ENCODE measurements at regions not wholly inside any gene's neighbourhood (a gene's known extent, or its start where the extent isn't known, plus 50 kb on each side); places are given as distances from the start of the nearest gene placed in this dataset.

GRCh38 chr15:39118510-39118909 is 462.4 kb upstream of the THBS1 start:
- no peak overlapping the region for H3K4me3 ChIP-seq (ENCODE audit: low read length)
- no peaks in the 10 kb centered on the region for H3K27me3 ChIP-seq (ENCODE audit: insufficient read depth, low read depth, low read length)
- no peaks in the 10 kb centered on the region for H3K79me2 ChIP-seq (replicated peaks; ENCODE audit: insufficient read depth, low read length)
- no peaks in the 10 kb centered on the region for H3F3A ChIP-seq (ENCODE audit: insufficient read depth, low read length, poor library complexity, severe bottlenecking)
- no peaks in the 10 kb centered on the region for H3K9me3 ChIP-seq (ENCODE audit: low read length)
- H3K27ac ChIP-seq (ENCODE audit: low read length): no peak overlapping the region
- no peaks in the 10 kb centered on the region for H3K36me3 ChIP-seq (ENCODE audit: insufficient read depth, low read length)
- no peak overlapping the region for H2AFZ ChIP-seq (ENCODE audit: low read depth, low read length)
- no peaks in the 10 kb centered on the region for H4K20me1 ChIP-seq (ENCODE audit: insufficient read depth)
- no peak overlapping the region for H3K9ac ChIP-seq (ENCODE audit: low read length)
- no peak overlapping the region for H3K4me2 ChIP-seq (ENCODE audit: low read length)
- H3K9me2 ChIP-seq (ENCODE audit: insufficient read depth, low read length): no peaks in the 10 kb centered on the region
- TF ChIP-seq EZH2 (IDR thresholded peaks at IDR 0.05; ENCODE audit: borderline replicate concordance, insufficient read depth, low read length, poor library complexity, severe bottlenecking) (no peak), RAD21 (conservative IDR thresholded peaks at IDR 0.05) (no peak), CTCF (IDR thresholded peaks at IDR 0.05; ENCODE audit: poor library complexity, severe bottlenecking) (no peak), MXI1 (conservative IDR thresholded peaks at IDR 0.05; ENCODE audit: poor library complexity, severe bottlenecking) (no peak), TAF1 (IDR thresholded peaks at IDR 0.05; ENCODE audit: low read depth) (no peak), POLR2AphosphoS5 (IDR thresholded peaks at IDR 0.05) (no peak), EP300 (conservative IDR thresholded peaks at IDR 0.05; ENCODE audit: poor library complexity, severe bottlenecking) (no peak), SMC3 (conservative IDR thresholded peaks at IDR 0.05; ENCODE audit: poor library complexity) (no peak)
- TF ChIP-seq, protein P1, sequence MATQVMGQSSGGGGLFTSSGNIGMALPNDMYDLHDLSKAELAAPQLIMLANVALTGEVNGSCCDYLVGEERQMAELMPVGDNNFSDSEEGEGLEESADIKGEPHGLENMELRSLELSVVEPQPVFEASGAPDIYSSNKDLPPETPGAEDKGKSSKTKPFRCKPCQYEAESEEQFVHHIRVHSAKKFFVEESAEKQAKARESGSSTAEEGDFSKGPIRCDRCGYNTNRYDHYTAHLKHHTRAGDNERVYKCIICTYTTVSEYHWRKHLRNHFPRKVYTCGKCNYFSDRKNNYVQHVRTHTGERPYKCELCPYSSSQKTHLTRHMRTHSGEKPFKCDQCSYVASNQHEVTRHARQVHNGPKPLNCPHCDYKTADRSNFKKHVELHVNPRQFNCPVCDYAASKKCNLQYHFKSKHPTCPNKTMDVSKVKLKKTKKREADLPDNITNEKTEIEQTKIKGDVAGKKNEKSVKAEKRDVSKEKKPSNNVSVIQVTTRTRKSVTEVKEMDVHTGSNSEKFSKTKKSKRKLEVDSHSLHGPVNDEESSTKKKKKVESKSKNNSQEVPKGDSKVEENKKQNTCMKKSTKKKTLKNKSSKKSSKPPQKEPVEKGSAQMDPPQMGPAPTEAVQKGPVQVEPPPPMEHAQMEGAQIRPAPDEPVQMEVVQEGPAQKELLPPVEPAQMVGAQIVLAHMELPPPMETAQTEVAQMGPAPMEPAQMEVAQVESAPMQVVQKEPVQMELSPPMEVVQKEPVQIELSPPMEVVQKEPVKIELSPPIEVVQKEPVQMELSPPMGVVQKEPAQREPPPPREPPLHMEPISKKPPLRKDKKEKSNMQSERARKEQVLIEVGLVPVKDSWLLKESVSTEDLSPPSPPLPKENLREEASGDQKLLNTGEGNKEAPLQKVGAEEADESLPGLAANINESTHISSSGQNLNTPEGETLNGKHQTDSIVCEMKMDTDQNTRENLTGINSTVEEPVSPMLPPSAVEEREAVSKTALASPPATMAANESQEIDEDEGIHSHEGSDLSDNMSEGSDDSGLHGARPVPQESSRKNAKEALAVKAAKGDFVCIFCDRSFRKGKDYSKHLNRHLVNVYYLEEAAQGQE (IDR thresholded peaks at IDR 0.05; ENCODE audit: borderline replicate concordance): no peak

DNA sequence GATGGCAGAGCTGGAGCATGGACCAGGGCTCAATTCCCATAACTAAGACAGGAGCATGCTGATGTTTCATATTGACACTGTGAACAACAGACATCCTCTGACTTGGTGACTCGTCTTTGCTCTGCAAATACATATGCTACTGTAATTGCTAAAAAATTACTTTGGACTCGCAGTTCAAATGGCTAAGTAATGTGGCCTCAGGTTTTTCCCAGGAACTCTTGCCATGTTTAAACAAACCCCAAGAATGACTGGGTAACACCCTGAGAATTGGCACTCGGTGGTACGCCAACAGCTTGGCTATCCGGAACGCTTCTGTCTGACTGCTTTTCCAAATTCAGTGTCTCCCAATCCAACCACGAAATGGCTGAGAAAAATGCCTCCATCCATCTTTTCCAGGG is 456.7 kb upstream of the THBS1 start:
- TF ChIP-seq EP300 (conservative IDR thresholded peaks at IDR 0.05; ENCODE audit: poor library complexity, severe bottlenecking) (no peak), SMC3 (conservative IDR thresholded peaks at IDR 0.05; ENCODE audit: poor library complexity) (no peak), POLR2AphosphoS5 (IDR thresholded peaks at IDR 0.05) (no peak), RAD21 (conservative IDR thresholded peaks at IDR 0.05) (no peak), CTCF (IDR thresholded peaks at IDR 0.05; ENCODE audit: poor library complexity, severe bottlenecking) (no peak), MXI1 (conservative IDR thresholded peaks at IDR 0.05; ENCODE audit: poor library complexity, severe bottlenecking) (no peak), EZH2 (IDR thresholded peaks at IDR 0.05; ENCODE audit: borderline replicate concordance, insufficient read depth, low read length, poor library complexity, severe bottlenecking) (no peak), TAF1 (IDR thresholded peaks at IDR 0.05; ENCODE audit: low read depth) (no peak)
- TF ChIP-seq, protein P1 (IDR thresholded peaks at IDR 0.05; ENCODE audit: borderline replicate concordance): no peak
- H3K27ac ChIP-seq (ENCODE audit: low read length): no peak overlapping the region
- no peak overlapping the region for H3K9ac ChIP-seq (ENCODE audit: low read length)
- no peaks in the 10 kb centered on the region for H3K9me2 ChIP-seq (ENCODE audit: insufficient read depth, low read length)
- no peaks in the 10 kb centered on the region for H3F3A ChIP-seq (ENCODE audit: insufficient read depth, low read length, poor library complexity, severe bottlenecking)
- H3K36me3 ChIP-seq (ENCODE audit: insufficient read depth, low read length): no peaks in the 10 kb centered on the region
- H4K20me1 ChIP-seq (ENCODE audit: insufficient read depth): no peaks in the 10 kb centered on the region
- H3K79me2 ChIP-seq (replicated peaks; ENCODE audit: insufficient read depth, low read length): no peaks in the 10 kb centered on the region
- H3K4me3 ChIP-seq (ENCODE audit: low read length): no peak overlapping the region
- H3K27me3 ChIP-seq (ENCODE audit: insufficient read depth, low read depth, low read length): no peaks in the 10 kb centered on the region
- H2AFZ ChIP-seq (ENCODE audit: low read depth, low read length): no peak overlapping the region
- no peak overlapping the region for H3K4me2 ChIP-seq (ENCODE audit: low read length)
- H3K9me3 ChIP-seq (ENCODE audit: low read length): no peaks in the 10 kb centered on the region
